Brain microvascular endothelial cell (primary cell): ENCODE measurements at regions not wholly inside any gene's neighbourhood (a gene's known extent, or its start where the extent isn't known, plus 50 kb on each side); places are given as distances from the start of the nearest gene placed in this dataset.

Experiments
- DNase-seq: peaks from one replicate; pipeline ENCODE4 v3.0.0-alpha.2; 2020
- H3K27ac ChIP-seq: fragments of 250-450 bp; sonication (Bioruptor Pico); 2 replicates; pipeline ENCODE4 v1.5.1; 2020; ENCODE audit warnings: mild to moderate bottlenecking, moderate library complexity
- H3K27me3 ChIP-seq: fragments of 250-450 bp; sonication (Bioruptor Pico); replicated peaks from 2 replicates; pipeline ENCODE4 v1.5.1; 2020; ENCODE audit warnings: mild to moderate bottlenecking
- H3K36me3 ChIP-seq: fragments of 250-450 bp; sonication (Bioruptor Pico); replicated peaks from 2 replicates; pipeline ENCODE4 v1.5.1; 2020; ENCODE audit warnings: mild to moderate bottlenecking
- H3K4me3 ChIP-seq: 2 replicates; pipeline ENCODE4 v1.5.1; 2011; ENCODE audit warnings: low read depth, mild to moderate bottlenecking, control low read depth, low read length, moderate library complexity
- in situ Hi-C: cut with HindIII; loops from 2 replicates; pipeline ENCODE4 v1.10.0; 2017; ENCODE audit warnings: low sequenced_read_pairs, low pct_ligation_motif_present
- TF ChIP-seq, protein P1 (sequence below): IDR thresholded peaks from 2 replicates; pipeline ENCODE4 v1.5.1; 2011; ENCODE audit warnings: low read depth, mild to moderate bottlenecking, moderate library complexity, low read length, control low read depth, inconsistent platforms; ENCODE audit errors: missing control alignments

DNA sequence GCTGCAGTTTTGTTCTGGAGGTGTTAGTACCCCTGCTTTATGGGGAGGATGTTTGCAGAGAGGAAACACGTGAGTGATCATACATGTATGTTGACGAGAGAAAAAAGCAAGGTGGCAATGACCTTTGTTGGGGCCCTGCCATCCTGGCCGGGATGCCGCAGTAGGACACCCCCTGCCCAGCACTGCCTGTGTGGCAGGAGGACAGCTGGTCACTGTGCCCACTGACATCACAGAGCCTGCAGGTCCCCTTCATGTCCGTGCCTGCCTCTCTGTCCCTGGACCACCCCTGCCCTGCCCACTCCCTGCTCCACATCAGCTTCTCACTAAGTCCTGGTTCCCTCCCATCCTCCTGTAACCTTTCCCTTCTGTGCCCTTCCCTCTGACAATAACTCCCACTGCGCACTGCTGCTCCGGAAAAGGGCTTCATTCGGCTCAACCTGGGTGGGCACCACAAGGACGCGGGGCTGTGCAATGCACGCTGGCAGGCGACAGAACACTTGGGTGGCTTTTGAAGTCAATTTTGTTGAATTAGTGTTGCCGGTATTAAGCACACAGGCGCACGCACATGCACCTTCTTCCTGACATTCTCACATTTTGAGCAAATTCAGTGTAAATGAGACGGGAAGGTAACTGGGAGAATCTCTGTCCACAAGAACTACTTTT is 51.5 kb upstream of the TWIST2 start:
- in situ Hi-C loops, result no loop called here
- Histone ChIP-seq H3K27ac (no peak overlapping the region), H3K27me3 (peaks cover 1% of the 10 kb centered on the region), H3K36me3 (no peaks in the 10 kb centered on the region), H3K4me3 (no peak overlapping the region)
- DNase-seq, result no peak
- TF ChIP-seq, protein P1, sequence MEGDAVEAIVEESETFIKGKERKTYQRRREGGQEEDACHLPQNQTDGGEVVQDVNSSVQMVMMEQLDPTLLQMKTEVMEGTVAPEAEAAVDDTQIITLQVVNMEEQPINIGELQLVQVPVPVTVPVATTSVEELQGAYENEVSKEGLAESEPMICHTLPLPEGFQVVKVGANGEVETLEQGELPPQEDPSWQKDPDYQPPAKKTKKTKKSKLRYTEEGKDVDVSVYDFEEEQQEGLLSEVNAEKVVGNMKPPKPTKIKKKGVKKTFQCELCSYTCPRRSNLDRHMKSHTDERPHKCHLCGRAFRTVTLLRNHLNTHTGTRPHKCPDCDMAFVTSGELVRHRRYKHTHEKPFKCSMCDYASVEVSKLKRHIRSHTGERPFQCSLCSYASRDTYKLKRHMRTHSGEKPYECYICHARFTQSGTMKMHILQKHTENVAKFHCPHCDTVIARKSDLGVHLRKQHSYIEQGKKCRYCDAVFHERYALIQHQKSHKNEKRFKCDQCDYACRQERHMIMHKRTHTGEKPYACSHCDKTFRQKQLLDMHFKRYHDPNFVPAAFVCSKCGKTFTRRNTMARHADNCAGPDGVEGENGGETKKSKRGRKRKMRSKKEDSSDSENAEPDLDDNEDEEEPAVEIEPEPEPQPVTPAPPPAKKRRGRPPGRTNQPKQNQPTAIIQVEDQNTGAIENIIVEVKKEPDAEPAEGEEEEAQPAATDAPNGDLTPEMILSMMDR, result no peak

GRCh38 chr2:238797537-238797936 is 50.3 kb upstream of the TWIST2 start:
- no peaks in the 10 kb centered on the region for H3K27me3 ChIP-seq
- H3K36me3 ChIP-seq, result no peaks in the 10 kb centered on the region
- H3K4me3 ChIP-seq, result no peak overlapping the region
- in situ Hi-C loops, result no loop called here
- no peak overlapping the region for H3K27ac ChIP-seq
- no peak for DNase-seq
- TF ChIP-seq, protein P1, result no peak
